ENCODE measurements at regions not wholly inside any gene's neighbourhood (a gene's known extent, or its start where the extent isn't known, plus 50 kb on each side); places are given as distances from the start of the nearest gene placed in this dataset.
A peak's percentile ranks its signal among the peaks of the same experiment; 100 is the strongest.

DNA sequence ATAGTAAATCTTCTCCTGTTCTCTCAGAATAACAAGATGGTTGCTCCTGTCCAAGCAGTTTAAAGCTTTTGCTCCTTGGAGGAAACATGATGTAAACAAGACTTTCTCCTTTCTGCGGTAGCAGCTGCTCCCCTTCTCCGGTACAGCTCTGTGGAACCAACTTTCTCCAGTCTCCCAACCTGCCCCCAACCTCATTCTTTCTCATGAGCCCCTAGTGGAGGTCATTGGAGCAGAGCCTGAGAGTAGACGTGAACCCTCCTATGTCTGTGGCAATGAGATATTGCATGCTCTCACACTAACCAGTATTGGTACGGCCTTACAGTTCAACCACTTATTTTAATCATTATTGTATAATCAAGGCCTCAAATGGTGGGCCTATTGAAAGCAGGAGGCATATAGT is 483.8 kb upstream of the CDH10 start:
- TF ChIP-seq, protein P1, sequence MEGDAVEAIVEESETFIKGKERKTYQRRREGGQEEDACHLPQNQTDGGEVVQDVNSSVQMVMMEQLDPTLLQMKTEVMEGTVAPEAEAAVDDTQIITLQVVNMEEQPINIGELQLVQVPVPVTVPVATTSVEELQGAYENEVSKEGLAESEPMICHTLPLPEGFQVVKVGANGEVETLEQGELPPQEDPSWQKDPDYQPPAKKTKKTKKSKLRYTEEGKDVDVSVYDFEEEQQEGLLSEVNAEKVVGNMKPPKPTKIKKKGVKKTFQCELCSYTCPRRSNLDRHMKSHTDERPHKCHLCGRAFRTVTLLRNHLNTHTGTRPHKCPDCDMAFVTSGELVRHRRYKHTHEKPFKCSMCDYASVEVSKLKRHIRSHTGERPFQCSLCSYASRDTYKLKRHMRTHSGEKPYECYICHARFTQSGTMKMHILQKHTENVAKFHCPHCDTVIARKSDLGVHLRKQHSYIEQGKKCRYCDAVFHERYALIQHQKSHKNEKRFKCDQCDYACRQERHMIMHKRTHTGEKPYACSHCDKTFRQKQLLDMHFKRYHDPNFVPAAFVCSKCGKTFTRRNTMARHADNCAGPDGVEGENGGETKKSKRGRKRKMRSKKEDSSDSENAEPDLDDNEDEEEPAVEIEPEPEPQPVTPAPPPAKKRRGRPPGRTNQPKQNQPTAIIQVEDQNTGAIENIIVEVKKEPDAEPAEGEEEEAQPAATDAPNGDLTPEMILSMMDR (IDR thresholded peaks at IDR 0.05; ENCODE audit: borderline replicate concordance, insufficient read depth, low read depth, low read length) = no peak

GRCh38 chr5:25119650-25120049 is 474.9 kb upstream of the CDH10 start:
- TF ChIP-seq, protein P1 (IDR thresholded peaks at IDR 0.05; ENCODE audit: borderline replicate concordance, insufficient read depth, low read depth, low read length) = peak; percentile 5; the same call in 1 of the 2 replicates
- no peak overlapping the region for H3K4me3 ChIP-seq (ENCODE audit: low read depth, low read length)

More for the DNA sequence above, 483.8 kb upstream of the CDH10 start:
- no peak overlapping the region for H3K4me3 ChIP-seq (ENCODE audit: low read depth, low read length)

GRCh38 chr5:25107853-25108252 is 463.1 kb upstream of the CDH10 start:
- TF ChIP-seq, protein P1 (IDR thresholded peaks at IDR 0.05; ENCODE audit: borderline replicate concordance, insufficient read depth, low read depth, low read length) = no peak
- no peak overlapping the region for H3K4me3 ChIP-seq (ENCODE audit: low read depth, low read length)

DNA sequence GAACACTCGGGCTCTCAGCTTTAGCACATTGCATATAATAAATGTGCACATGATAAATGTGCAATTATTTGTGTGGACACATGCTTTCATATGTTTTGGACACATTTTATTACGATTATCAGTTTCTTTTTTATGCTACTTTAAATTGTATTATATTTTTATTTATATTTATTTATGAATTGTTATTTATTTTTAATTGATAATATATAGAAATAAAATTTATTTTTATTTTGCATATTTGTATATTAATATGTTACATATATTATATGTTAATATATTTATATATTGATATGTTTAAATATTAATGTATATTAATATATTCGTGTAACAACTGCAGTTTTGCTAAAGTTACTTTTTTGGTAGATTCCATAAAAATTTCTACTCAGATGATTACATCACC is 454.8 kb upstream of the CDH10 start:
- TF ChIP-seq, protein P1 (IDR thresholded peaks at IDR 0.05; ENCODE audit: borderline replicate concordance, insufficient read depth, low read depth, low read length) = no peak
- no peak overlapping the region for H3K4me3 ChIP-seq (ENCODE audit: low read depth, low read length)

GRCh38 chr5:25095261-25095660 is 450.5 kb upstream of the CDH10 start:
- TF ChIP-seq, protein P1 (IDR thresholded peaks at IDR 0.05; ENCODE audit: borderline replicate concordance, insufficient read depth, low read depth, low read length) = no peak

GRCh38 chr5:25094219-25094618 is 449.4 kb upstream of the CDH10 start:
- no peak overlapping the region for H3K4me3 ChIP-seq (ENCODE audit: low read depth, low read length)
- TF ChIP-seq, protein P1 (IDR thresholded peaks at IDR 0.05; ENCODE audit: borderline replicate concordance, insufficient read depth, low read depth, low read length) = no peak

More at GRCh38 chr5:25095261-25095660, 450.5 kb upstream of the CDH10 start:
- H3K4me3 ChIP-seq (ENCODE audit: low read depth, low read length) = no peak overlapping the region

DNA sequence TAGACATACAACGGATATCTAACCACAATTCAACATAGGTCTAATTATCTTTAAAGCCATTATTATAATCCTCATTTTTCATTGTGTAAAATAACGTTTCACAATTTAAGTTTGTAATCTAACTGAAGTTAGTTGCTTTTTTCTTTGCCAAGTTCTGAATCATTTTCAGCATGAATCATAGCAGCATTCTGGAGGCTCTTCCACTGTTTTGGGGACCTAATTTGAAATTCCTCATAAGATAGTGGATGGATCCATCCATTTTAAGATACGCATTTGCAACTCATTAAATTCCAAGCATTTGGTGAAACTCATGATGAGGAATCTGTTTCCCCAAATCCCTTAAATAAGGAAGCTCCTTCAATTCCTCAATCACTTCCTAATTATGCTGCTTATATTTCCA is 447.1 kb upstream of the CDH10 start:
- TF ChIP-seq, protein P1 (IDR thresholded peaks at IDR 0.05; ENCODE audit: borderline replicate concordance, insufficient read depth, low read depth, low read length) = no peak
- H3K4me3 ChIP-seq (ENCODE audit: low read depth, low read length) = no peak overlapping the region

Data from GM12875 (cell line).